Ovary (tissue), 7 donors: ENCODE measurements at regions not wholly inside any gene's neighbourhood (a gene's known extent, or its start where the extent isn't known, plus 50 kb on each side); places are given as distances from the start of the nearest gene placed in this dataset.
"Not testable (repeated sequence)": the region's sequence is repeated elsewhere in the genome, so short reads cannot be mapped to it uniquely, and the experiment has no call there.

Experiments
- DNase-seq, 5 donors: peaks; one replicate each; pipeline ENCODE4 v3.0.0-alpha.2; 2019 to 2020
- H3K27ac ChIP-seq, 2 donors: fragments of 200-600 bp; one replicate each; pipeline versions ENCODE4 v1.5.1 to v1.8.0; 2019 to 2022
- H3K27me3 ChIP-seq: fragments of 200-600 bp; one replicate; pipeline ENCODE4 v1.8.0; 2022
- H3K36me3 ChIP-seq: fragments of 200-600 bp; sonication (generic); one replicate; pipeline ENCODE4 v1.5.1; 2019
- H3K4me1 ChIP-seq: one replicate; pipeline ENCODE4 v1.8.1; 2013; ENCODE audit warnings: mild to moderate bottlenecking, moderate library complexity; ENCODE audit not compliant: insufficient read depth
- H3K4me3 ChIP-seq: fragments of 200-600 bp; sonication (generic); one replicate; pipeline ENCODE4 v1.5.1; 2017
- H3K9me3 ChIP-seq, 2 donors: fragments of 200-600 bp in 1 of 2; sonication (generic) in 1 of 2; one replicate each; pipeline versions ENCODE4 v1.5.1 to v1.8.1; 2013 to 2019; ENCODE audit warnings: mild to moderate bottlenecking in 1 of 2, moderate library complexity in 1 of 2
- CTCF ChIP-seq, 3 donors: fragments of 450-650 bp in 2 of 3; fragments of 200-600 bp in 1 of 3; IDR thresholded peaks; one replicate each; pipeline versions ENCODE4 v1.5.1 to v1.8.0; 2016 to 2022; ENCODE audit warnings: antibody characterized with exemption in 3 of 3, mild to moderate bottlenecking in 1 of 3
- EP300 ChIP-seq: sonication (generic); formaldehyde crosslinking; IDR thresholded peaks from one replicate; pipeline ENCODE4 v1.6.1; 2017; ENCODE audit warnings: antibody characterized with exemption
- POLR2A ChIP-seq: fragments of 450-650 bp; IDR thresholded peaks from one replicate; pipeline ENCODE4 v1.6.1; 2017; ENCODE audit warnings: antibody characterized with exemption, mild to moderate bottlenecking, moderate library complexity
- whole genome bisulfite sequencing, 3 donors: extraction: QIAGEN DNeasy Blood & Tissue Kit in 1 of 3; methylation state at CpG; one replicate each; pipeline versions ENCODE4 v1.1.5 to v1.1.7; 2013 to 2017; 5-methylcytosine and 5-hydroxymethylcytosine counted together
- intact Hi-C, 4 donors: fragments of 100-400 bp; cut with DNase I; formaldehyde crosslinking; loops; one replicate each; pipeline versions ENCODE4 v1.11.0 to v1.15.1; 2022 to 2023
- donor health status: DM: no; HTN: no; CAD: no; lungs with moderate emphysema.
- donor health status: DM: no; HTN: no; CAD: no.
- donor health status: Bipolar disorder and iron deficiency.
- donor health status: DM: no; HTN: no; CAD: no.
- donor health status: DM: yes; HTN: yes; CAD: no.

- no peaks in the 10 kb centered on the region for H3K27me3 ChIP-seq
- no peak for DNase-seq
- no peak overlapping the region for H3K4me3 ChIP-seq
- no peak for TF ChIP-seq CTCF (IDR thresholded peaks at IDR 0.05)
- TF ChIP-seq POLR2A = no peak
- no peak for TF ChIP-seq EP300
- H3K36me3 ChIP-seq = no peaks in the 10 kb centered on the region
- 37 to 82% (median 45%) methylated on average over 1 of the region's 1 CpG for WGBS, 3 donors
- H3K4me1 ChIP-seq = no peaks in the 10 kb centered on the region
- H3K27ac ChIP-seq = no peak overlapping the region
- no peaks in the 10 kb centered on the region for H3K9me3 ChIP-seq
- intact Hi-C loops = no loop called here
These were observed 546.7 kb upstream of the LRRN3 start for GRCh38 chr7:110544194-110544593.

- Histone ChIP-seq H3K4me1 (no peaks in the 10 kb centered on the region), H3K27me3 (no peaks in the 10 kb centered on the region), H3K27ac (no peak overlapping the region), H3K36me3 (no peaks in the 10 kb centered on the region), H3K4me3 (no peak overlapping the region), H3K9me3 (no peaks in the 10 kb centered on the region)
- TF ChIP-seq CTCF (IDR thresholded peaks at IDR 0.05) (no peak), POLR2A (no peak), EP300 (no peak)
- intact Hi-C loops = no loop called here
- no peak for DNase-seq
These were observed 542.6 kb upstream of the LRRN3 start for GRCh38 chr7:110548372-110548771.

- Histone ChIP-seq H3K9me3 (no peaks in the 10 kb centered on the region), H3K4me1 (no peaks in the 10 kb centered on the region), H3K27me3 (no peaks in the 10 kb centered on the region), H3K27ac (no peak overlapping the region), H3K4me3 (no peak overlapping the region), H3K36me3 (no peaks in the 10 kb centered on the region)
- WGBS, 3 donors = 69 to 78% (median 74%) methylated on average over 2 of the region's 2 CpGs
- DNase-seq = no peak
- TF ChIP-seq CTCF (IDR thresholded peaks at IDR 0.05) = no peak
- TF ChIP-seq EP300 = no peak
- no peak for TF ChIP-seq POLR2A
- intact Hi-C loops = no loop called here
These were observed 533.8 kb upstream of the LRRN3 start for GRCh38 chr7:110557136-110557535.

- DNase-seq = not testable (repeated sequence)
These were observed 527.6 kb upstream of the LRRN3 start for GRCh38 chr7:110563286-110563685.

GRCh38 chr7:110564246-110564645 is 526.7 kb upstream of the LRRN3 start:
- intact Hi-C loops = no loop called here
- H3K4me1 ChIP-seq = no peaks in the 10 kb centered on the region
- H3K27ac ChIP-seq = no peak overlapping the region
- DNase-seq = no peak
- H3K36me3 ChIP-seq = no peaks in the 10 kb centered on the region
- no peak overlapping the region for H3K4me3 ChIP-seq
- no peaks in the 10 kb centered on the region for H3K9me3 ChIP-seq
- no peak for TF ChIP-seq CTCF (IDR thresholded peaks at IDR 0.05)
- TF ChIP-seq POLR2A = no peak
- no peak for TF ChIP-seq EP300
- H3K27me3 ChIP-seq = no peaks in the 10 kb centered on the region

More at GRCh38 chr7:110563286-110563685, 527.6 kb upstream of the LRRN3 start:
- H3K9me3 ChIP-seq, intact Hi-C loops, H3K27ac ChIP-seq, H3K27me3 ChIP-seq, H3K4me3 ChIP-seq, H3K4me1 ChIP-seq, H3K36me3 ChIP-seq: not testable (repeated sequence)
- 88 to 91% (median 90%) methylated on average over 15 to 18 of the region's 18 CpGs for WGBS, 3 donors
